T-helper 2 cell treated with Interferon-gamma antibody and Interleukin-4, amounts not matched to agents 5 μg/mL and 100 μg/mL, for 36 hours (primary cell): ENCODE measurements at regions not wholly inside any gene's neighbourhood (a gene's known extent, or its start where the extent isn't known, plus 50 kb on each side); places are given as distances from the start of the nearest gene placed in this dataset.
"Not testable (repeated sequence)": the region's sequence is repeated elsewhere in the genome, so short reads cannot be mapped to it uniquely, and the experiment has no call there.

Experiments used
- DNase-seq: peaks from one replicate; pipeline ENCODE4 v3.0.0; 2021; ENCODE audit warnings: low spot score
- H3K27ac Mint-ChIP-seq: one replicate; pipeline ENCODE4 v1.8.0; 2021; ENCODE audit warnings: mild to moderate bottlenecking, mixed read lengths
- H3K27me3 Mint-ChIP-seq: one replicate; pipeline ENCODE4 v1.8.0; 2021; ENCODE audit warnings: low read depth, mixed read lengths
- H3K36me3 Mint-ChIP-seq: one replicate; pipeline ENCODE4 v1.8.0; 2021; ENCODE audit warnings: low read depth, mixed read lengths
- H3K4me1 Mint-ChIP-seq: one replicate; pipeline ENCODE4 v1.8.0; 2021; ENCODE audit warnings: low read depth, mixed read lengths
- H3K4me3 Mint-ChIP-seq: one replicate; pipeline ENCODE4 v1.8.0; 2022; ENCODE audit warnings: mild to moderate bottlenecking, moderate library complexity, mixed read lengths
- H3K9me3 Mint-ChIP-seq: one replicate; pipeline ENCODE4 v1.8.0; 2021; ENCODE audit warnings: mixed read lengths

GRCh38 chr20:47908361-47909035 is 123.2 kb upstream of the SULF2 start:
- not testable (repeated sequence) for H3K4me1 Mint-ChIP-seq, H3K4me3 Mint-ChIP-seq, H3K9me3 Mint-ChIP-seq, H3K36me3 Mint-ChIP-seq, H3K27ac Mint-ChIP-seq, DNase-seq, H3K27me3 Mint-ChIP-seq

GRCh38 chr20:47907951-47908350 is 122.7 kb upstream of the SULF2 start:
- H3K4me1 Mint-ChIP-seq, H3K4me3 Mint-ChIP-seq, DNase-seq, H3K27ac Mint-ChIP-seq, H3K27me3 Mint-ChIP-seq, H3K36me3 Mint-ChIP-seq, H3K9me3 Mint-ChIP-seq: not testable (repeated sequence)

GRCh38 chr20:47907031-47907675 is 121.9 kb upstream of the SULF2 start:
- no peaks in the 10 kb centered on the region for H3K4me1 Mint-ChIP-seq
- no peaks in the 10 kb centered on the region for H3K36me3 Mint-ChIP-seq
- no peaks in the 10 kb centered on the region for H3K9me3 Mint-ChIP-seq
- DNase-seq = no peak
- H3K27ac Mint-ChIP-seq = no peak overlapping the region
- H3K27me3 Mint-ChIP-seq = no peaks in the 10 kb centered on the region
- H3K4me3 Mint-ChIP-seq = no peak overlapping the region

- Mint-ChIP-seq H3K4me1 (no peaks in the 10 kb centered on the region), H3K27ac (no peak overlapping the region), H3K27me3 (no peaks in the 10 kb centered on the region), H3K9me3 (no peaks in the 10 kb centered on the region), H3K36me3 (no peaks in the 10 kb centered on the region), H3K4me3 (no peak overlapping the region)
- DNase-seq = no peak
Measured at GRCh38 chr20:47906348-47906660, 121.0 kb upstream of the SULF2 start.

DNA sequence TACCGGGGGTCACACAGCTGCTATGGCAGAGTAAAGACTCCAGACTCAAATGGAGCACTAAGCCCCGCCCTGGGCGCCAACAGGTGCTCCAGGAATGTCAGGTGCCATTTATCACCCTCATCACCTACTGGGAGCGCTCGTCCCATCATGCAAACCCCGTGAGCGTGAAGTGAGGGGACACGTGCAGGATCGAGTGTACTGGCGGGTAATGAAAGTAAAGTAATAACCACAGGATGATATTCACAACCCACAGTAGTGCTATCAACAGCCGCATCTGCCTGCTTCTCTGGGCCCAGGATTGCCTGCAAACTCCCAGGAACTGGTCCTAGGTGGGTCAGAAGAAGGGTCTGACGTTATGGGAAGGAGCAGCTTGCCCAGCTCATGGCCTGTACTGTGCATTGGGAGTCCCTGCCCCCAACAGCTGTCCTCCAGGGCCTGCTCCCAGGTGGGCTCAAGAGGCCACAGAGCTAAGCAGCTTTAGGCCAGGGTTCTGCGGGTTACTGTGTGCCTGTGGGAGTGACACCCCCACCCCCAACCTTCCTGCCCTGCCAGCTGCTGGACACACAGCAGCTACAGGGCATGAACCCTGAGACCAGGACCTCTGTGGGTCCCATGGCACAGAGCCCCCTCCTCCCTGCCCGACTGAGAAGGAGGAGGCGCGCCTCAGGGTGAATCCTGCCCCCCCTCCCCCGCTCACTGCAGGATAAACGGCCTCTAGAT is 120.5 kb upstream of the SULF2 start:
- Mint-ChIP-seq H3K4me3 (no peak overlapping the region), H3K27me3 (no peaks in the 10 kb centered on the region), H3K4me1 (no peaks in the 10 kb centered on the region), H3K9me3 (no peaks in the 10 kb centered on the region), H3K27ac (no peak overlapping the region), H3K36me3 (no peaks in the 10 kb centered on the region)
- DNase-seq = no peak

DNA sequence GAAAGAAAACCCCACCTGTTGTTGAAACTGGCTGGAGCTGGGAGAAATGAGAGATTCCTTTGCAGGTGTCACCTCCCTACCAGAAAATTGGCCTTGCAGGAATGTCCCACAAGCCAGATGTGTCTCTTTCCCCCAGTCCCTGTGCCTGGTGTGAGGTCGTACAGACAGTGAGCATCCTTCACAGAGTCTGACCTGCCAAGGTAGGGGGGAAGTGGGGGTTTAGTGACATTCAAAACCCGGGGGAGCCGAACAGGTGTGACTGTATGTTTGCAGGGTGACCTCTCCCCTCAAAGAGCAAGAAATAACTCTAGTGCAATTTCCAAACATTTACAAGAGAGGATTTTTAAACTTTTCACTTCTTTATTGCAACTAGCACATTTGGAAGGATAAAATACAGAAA is 117.7 kb upstream of the SULF2 start:
- H3K4me3 Mint-ChIP-seq, H3K27ac Mint-ChIP-seq, H3K4me1 Mint-ChIP-seq, H3K36me3 Mint-ChIP-seq, H3K27me3 Mint-ChIP-seq, H3K9me3 Mint-ChIP-seq, DNase-seq: not testable (repeated sequence)

DNA sequence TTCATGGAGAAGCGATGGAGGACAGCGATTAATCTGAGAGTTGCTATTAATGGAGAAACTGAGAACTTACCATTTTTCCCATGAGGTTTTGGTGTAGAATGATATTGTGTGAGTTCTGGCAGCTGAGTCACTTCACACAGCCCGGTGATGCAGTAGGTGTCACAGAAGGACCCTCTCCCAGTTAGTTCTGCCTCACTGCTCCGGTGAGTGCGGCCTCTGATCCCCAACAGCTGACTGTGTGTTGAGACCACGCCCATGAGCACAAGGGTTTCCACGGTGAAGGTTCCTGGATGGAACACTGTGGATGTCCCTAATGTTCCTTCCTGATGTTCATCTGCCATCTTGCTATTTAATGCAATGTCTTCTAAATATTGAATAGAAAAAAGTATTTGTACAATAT is 114.0 kb upstream of the SULF2 start:
- H3K4me3 Mint-ChIP-seq, DNase-seq, H3K27me3 Mint-ChIP-seq, H3K9me3 Mint-ChIP-seq, H3K4me1 Mint-ChIP-seq, H3K36me3 Mint-ChIP-seq, H3K27ac Mint-ChIP-seq: not testable (repeated sequence)

DNA sequence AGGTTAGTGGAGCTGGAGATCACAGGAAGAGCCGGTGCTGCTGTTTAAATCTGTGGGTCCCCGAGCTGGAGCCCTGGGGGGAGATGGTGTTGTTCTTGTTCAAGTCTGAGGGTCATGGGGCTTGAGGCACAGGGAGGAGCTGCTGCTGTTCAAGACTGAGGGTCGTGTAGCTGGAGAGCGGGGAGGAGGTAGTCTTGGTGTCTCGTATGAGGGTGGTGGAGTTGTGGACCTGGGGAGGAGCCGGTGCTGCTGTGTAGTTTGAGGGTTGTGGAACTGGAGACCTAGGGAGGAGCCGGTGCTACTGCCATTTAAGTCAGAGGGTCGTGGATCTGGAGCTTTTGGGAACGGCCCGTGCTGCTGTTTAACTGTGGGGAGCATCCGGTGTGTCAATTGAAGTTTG is 112.2 kb upstream of the SULF2 start:
- Mint-ChIP-seq H3K9me3 (no peaks in the 10 kb centered on the region), H3K27ac (no peak overlapping the region), H3K27me3 (no peaks in the 10 kb centered on the region), H3K4me3 (no peak overlapping the region), H3K4me1 (no peaks in the 10 kb centered on the region), H3K36me3 (no peaks in the 10 kb centered on the region)
- no peak for DNase-seq

GRCh38 chr20:47892681-47893080 is 107.4 kb upstream of the SULF2 start:
- H3K9me3 Mint-ChIP-seq, H3K27me3 Mint-ChIP-seq, H3K36me3 Mint-ChIP-seq, DNase-seq, H3K4me3 Mint-ChIP-seq, H3K27ac Mint-ChIP-seq, H3K4me1 Mint-ChIP-seq: not testable (repeated sequence)

DNA sequence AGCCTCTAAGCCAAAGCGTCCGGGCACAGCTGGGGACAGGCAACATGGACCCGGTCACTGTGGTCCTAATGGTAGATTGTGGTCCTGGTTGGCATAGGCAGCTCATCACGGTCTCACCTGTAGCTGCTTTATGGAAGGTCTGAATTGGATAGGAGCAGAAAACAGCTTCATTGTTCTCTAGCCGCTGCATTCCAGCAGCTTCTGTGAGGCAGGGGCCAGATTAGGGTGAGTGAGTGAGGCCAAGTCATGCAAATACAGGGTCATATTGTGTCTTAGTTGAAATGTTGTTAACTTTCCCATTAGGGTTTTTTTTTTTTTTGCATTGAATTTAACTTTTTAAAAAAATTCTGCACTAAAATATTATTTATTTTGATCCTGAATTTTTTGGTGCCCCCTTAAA is 105.4 kb upstream of the SULF2 start:
- not testable (repeated sequence) for H3K27me3 Mint-ChIP-seq, H3K4me3 Mint-ChIP-seq, H3K9me3 Mint-ChIP-seq, H3K4me1 Mint-ChIP-seq, H3K27ac Mint-ChIP-seq, DNase-seq, H3K36me3 Mint-ChIP-seq

DNA sequence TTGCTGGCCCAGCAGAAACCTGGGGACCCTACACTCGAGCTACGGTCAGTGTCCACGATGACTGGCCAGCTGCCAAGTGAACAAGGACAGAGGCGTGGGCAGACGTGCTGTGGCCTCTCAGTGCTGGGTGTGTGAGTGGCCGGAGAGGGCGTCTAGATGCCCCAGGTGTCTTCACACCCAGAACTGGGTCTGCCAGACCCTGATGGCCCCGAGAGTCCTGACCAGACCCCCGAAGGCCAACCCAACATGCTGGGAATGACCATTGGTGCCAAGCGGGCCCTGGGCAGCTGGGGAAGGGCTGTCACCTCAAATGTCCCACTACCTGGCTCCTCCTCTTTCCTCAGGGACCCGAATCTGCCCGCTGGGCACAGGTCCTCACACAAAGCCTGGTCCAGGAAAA is 104.5 kb upstream of the SULF2 start:
- H3K9me3 Mint-ChIP-seq, H3K36me3 Mint-ChIP-seq, DNase-seq, H3K4me3 Mint-ChIP-seq, H3K27ac Mint-ChIP-seq, H3K4me1 Mint-ChIP-seq, H3K27me3 Mint-ChIP-seq: not testable (repeated sequence)

DNA sequence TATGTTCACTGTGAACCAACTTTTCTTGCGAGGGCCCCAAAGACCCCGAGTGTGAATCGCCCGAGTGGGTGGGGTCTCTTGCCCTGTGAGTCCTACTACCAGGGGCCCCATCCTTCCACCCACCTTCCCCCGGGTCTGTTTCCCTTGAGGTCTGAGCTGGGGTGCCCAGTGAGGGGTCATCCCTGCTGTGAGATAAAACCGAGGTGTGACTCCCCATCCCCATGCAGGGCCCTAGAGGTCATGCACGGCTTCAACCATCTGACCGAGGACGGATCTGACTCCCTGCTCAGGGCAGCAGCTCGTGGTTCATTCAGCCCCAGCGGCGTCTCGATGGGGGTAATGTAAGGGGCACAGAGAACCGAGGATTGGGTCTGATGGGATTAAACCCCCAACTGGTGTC is 103.1 kb upstream of the SULF2 start:
- H3K27ac Mint-ChIP-seq = no peak overlapping the region
- H3K27me3 Mint-ChIP-seq = no peaks in the 10 kb centered on the region

GRCh38 chr20:47887477-47888080 is 102.3 kb upstream of the SULF2 start:
- Mint-ChIP-seq H3K9me3 (no peaks in the 10 kb centered on the region), H3K4me3 (no peak overlapping the region), H3K27ac (no peak overlapping the region), H3K36me3 (no peaks in the 10 kb centered on the region), H3K4me1 (no peaks in the 10 kb centered on the region), H3K27me3 (no peaks in the 10 kb centered on the region)
- no peak for DNase-seq

More for the DNA sequence above, 103.1 kb upstream of the SULF2 start:
- Mint-ChIP-seq H3K4me1 (no peaks in the 10 kb centered on the region), H3K36me3 (no peaks in the 10 kb centered on the region), H3K4me3 (no peak overlapping the region), H3K9me3 (no peaks in the 10 kb centered on the region)
- DNase-seq = no peak

GRCh38 chr20:47887064-47887463 is 101.8 kb upstream of the SULF2 start:
- Mint-ChIP-seq H3K4me1 (no peaks in the 10 kb centered on the region), H3K27ac (no peak overlapping the region), H3K36me3 (no peaks in the 10 kb centered on the region), H3K27me3 (no peaks in the 10 kb centered on the region), H3K4me3 (no peak overlapping the region), H3K9me3 (no peaks in the 10 kb centered on the region)
- DNase-seq = no peak
